SJSA1 (cell line): ENCODE measurements at regions not wholly inside any gene's neighbourhood (a gene's known extent, or its start where the extent isn't known, plus 50 kb on each side); places are given as distances from the start of the nearest gene placed in this dataset.
"Not testable (repeated sequence)": the region's sequence is repeated elsewhere in the genome, so short reads cannot be mapped to it uniquely, and the experiment has no call there.

Source experiments
- DNase-seq, 2 experiments: peaks; one replicate each; pipeline ENCODE4 v3.0.0-alpha.2; 2015 to 2020; ENCODE audit warnings: low spot score in 2 of 2, low read depth in 1 of 2
- H3K27ac ChIP-seq: fragments of 250-450 bp; sonication (Bioruptor Pico); 2 replicates; pipeline ENCODE4 v1.5.1; 2020; ENCODE audit warnings: mild to moderate bottlenecking, moderate library complexity
- H3K27me3 ChIP-seq: fragments of 250-450 bp; sonication (Bioruptor Pico); replicated peaks from 2 replicates; pipeline ENCODE4 v1.5.1; 2020; ENCODE audit warnings: mild to moderate bottlenecking, moderate library complexity
- H3K36me3 ChIP-seq: fragments of 250-450 bp; sonication (Bioruptor Pico); 2 replicates; pipeline ENCODE4 v1.5.1; 2020; ENCODE audit warnings: mild to moderate bottlenecking
- H3K4me1 ChIP-seq: fragments of 250-450 bp; sonication (Bioruptor Pico); replicated peaks from 2 replicates; pipeline ENCODE4 v1.6.1; 2021; ENCODE audit warnings: mild to moderate bottlenecking
- H3K4me3 ChIP-seq: fragments of 250-450 bp; sonication (Bioruptor Pico); 2 replicates; pipeline ENCODE4 v1.5.1; 2020; ENCODE audit warnings: mild to moderate bottlenecking
- H3K9me3 ChIP-seq: fragments of 250-450 bp; sonication (Bioruptor Pico); replicated peaks from 2 replicates; pipeline ENCODE4 v1.5.1; 2020; ENCODE audit warnings: mild to moderate bottlenecking

DNA sequence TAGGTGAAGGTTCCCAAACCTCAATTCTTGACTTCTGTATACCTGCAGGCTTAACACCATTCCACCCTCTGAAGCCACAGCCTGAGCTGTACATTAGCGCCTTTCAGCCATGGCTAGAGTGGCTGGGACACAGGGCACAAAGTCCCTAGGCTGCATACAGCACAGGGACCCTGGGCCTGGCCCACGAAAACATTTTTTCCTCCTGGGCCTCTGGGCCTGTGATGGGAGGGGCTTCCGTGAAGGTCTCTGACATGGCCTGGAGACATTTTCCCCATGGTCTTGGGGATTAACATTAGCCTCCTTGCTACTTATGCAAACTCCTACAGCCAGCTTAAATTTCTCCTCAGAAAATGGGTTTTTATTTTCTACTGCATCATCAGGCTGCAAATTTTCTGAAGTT is 195.2 kb upstream of the NR3C2 start:
- not testable (repeated sequence) for H3K36me3 ChIP-seq, H3K4me3 ChIP-seq, H3K27me3 ChIP-seq, H3K4me1 ChIP-seq, H3K9me3 ChIP-seq, DNase-seq, H3K27ac ChIP-seq

DNA sequence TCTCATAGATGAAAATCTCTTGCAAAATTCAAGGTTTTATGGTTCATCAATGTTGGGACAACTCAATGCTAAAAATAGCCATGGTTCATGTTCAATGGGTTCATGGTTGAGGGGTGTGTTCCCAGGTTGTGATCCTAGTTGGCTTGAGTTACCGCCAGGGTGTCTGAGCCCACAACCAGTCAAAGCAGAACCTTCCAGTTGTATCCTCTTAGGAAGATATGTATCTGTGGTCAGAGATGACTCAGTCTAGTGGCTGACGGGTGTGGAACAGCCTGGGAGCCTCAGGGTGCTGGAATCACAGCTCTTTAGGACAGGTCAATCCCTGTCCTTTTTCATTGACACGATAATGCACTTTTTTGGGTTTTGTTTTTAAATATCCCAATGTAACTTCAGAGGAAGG is 192.3 kb upstream of the NR3C2 start:
- Histone ChIP-seq H3K27ac (no peak overlapping the region), H3K4me1 (no peaks in the 10 kb centered on the region), H3K9me3 (no peaks in the 10 kb centered on the region; the same call in 1 of the 2 replicates), H3K4me3 (no peak overlapping the region), H3K27me3 (no peaks in the 10 kb centered on the region), H3K36me3 (no peaks in the 10 kb centered on the region)
- no peak for DNase-seq

DNA sequence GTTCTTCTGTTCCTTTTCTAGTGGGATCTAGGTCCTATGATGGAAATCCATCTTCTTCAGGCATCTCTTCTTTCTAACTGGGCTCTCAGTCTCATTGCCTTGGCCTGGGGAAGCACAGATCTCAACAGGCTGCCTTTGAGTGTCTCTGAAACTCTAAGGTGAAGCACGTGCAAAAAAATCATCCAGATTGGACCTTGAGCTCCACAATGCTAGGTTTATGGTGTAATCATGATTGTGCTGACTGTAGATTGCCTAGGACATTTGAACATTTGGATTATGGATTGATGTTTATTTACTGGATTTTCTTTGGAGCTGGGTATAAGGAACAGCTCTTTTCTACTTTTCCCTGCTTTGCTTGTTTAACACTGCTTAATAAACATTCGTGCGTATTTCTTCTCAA is 191.5 kb upstream of the NR3C2 start:
- H3K4me3 ChIP-seq: no peak overlapping the region
- H3K9me3 ChIP-seq: no peaks in the 10 kb centered on the region; the same call in 1 of the 2 replicates
- no peak overlapping the region for H3K27ac ChIP-seq
- H3K4me1 ChIP-seq: no peaks in the 10 kb centered on the region
- no peak for DNase-seq
- no peaks in the 10 kb centered on the region for H3K27me3 ChIP-seq
- no peaks in the 10 kb centered on the region for H3K36me3 ChIP-seq

DNA sequence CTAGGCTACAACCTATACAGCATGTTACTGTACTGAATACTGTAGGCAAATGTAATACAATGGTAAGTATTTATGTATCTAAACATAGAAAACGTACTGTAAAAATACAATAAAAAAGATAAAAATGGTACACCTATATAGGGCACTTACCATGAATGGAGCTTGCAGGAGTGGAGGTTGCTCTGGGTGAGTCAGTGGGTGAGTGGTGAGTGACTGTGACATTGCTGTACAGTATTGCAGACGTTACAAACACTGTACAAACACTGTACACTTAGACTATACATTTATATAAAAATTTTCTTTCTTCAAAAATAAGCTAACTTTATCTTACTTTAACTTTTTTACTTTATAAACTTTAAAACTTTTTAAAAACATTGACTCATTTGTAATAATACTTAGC is 190.3 kb upstream of the NR3C2 start:
- H3K36me3 ChIP-seq: no peaks in the 10 kb centered on the region

DNA sequence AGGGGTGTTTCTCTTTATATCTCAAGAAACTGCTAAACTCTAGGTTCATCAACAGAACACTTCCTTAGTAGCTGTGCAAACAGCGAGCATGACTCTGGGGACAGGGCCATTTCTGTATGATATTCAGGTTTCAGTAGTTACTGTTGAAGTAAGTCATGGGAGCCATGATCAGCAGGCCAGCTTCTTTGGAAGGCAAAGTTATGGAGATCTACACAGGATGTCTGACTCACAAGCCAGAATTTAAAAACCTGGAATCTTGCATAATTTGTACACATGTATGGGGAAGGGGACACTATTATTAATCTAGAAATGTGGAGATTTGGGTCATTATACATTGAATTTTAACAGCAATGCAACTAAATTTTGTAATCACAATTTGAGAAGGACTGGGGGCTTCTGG is 187.8 kb upstream of the NR3C2 start:
- Histone ChIP-seq H3K27me3 (no peaks in the 10 kb centered on the region), H3K27ac (no peak overlapping the region), H3K36me3 (no peaks in the 10 kb centered on the region), H3K9me3 (no peaks in the 10 kb centered on the region; the same call in 1 of the 2 replicates), H3K4me3 (no peak overlapping the region), H3K4me1 (no peaks in the 10 kb centered on the region)
- DNase-seq: no peak

More for the DNA sequence above, 190.3 kb upstream of the NR3C2 start:
- no peaks in the 10 kb centered on the region for H3K4me1 ChIP-seq
- H3K27ac ChIP-seq: no peak overlapping the region
- H3K27me3 ChIP-seq: no peaks in the 10 kb centered on the region
- no peaks in the 10 kb centered on the region; the same call in 1 of the 2 replicates for H3K9me3 ChIP-seq
- DNase-seq: no peak
- H3K4me3 ChIP-seq: no peak overlapping the region

DNA sequence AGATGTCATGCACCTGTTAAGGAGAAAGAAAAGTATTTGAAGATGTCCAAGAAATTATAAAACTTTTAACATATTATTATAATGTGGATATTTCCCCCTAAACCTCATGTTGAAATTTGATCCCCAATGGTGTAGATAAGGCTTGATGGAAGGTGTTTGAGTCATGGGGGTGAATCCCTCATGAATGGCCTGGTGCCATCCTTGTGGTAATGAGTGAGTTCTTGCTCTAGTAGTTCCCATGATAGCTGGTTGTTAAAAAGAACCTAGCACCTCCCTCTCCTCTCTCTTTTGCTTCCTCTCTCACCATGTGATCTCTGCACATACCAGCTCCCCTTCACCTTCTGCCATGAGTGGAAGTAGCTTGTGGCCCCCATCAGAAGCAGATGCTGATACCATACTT is 176.6 kb upstream of the NR3C2 start:
- no peak for DNase-seq
- no peaks in the 10 kb centered on the region for H3K27me3 ChIP-seq
- H3K4me3 ChIP-seq: no peak overlapping the region
- H3K9me3 ChIP-seq: no peaks in the 10 kb centered on the region
- H3K36me3 ChIP-seq: no peaks in the 10 kb centered on the region
- H3K4me1 ChIP-seq: no peaks in the 10 kb centered on the region
- H3K27ac ChIP-seq: no peak overlapping the region

DNA sequence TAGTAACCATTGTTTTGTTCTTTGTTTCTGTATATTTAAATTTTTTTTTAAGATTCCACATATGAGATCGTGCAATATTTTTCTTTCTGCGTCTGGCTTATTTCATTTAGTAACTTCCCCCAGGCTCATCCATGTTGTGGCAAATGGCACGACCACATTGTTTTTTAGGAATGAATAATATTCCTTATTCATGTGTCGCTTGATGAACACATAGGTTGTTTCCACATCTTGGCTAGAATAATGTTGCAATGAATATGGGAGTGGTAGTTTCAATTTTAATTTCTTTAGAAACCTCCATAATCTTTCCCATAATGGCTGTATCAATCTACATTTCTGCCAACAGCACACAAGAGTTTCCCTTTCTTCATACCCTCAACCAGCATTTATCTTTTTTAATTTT is 166.8 kb upstream of the NR3C2 start:
- no peaks in the 10 kb centered on the region for H3K4me1 ChIP-seq
- H3K27ac ChIP-seq: no peak overlapping the region
- no peaks in the 10 kb centered on the region for H3K27me3 ChIP-seq
- no peak for DNase-seq
- H3K36me3 ChIP-seq: no peaks in the 10 kb centered on the region
- H3K4me3 ChIP-seq: no peak overlapping the region
- no peaks in the 10 kb centered on the region for H3K9me3 ChIP-seq

DNA sequence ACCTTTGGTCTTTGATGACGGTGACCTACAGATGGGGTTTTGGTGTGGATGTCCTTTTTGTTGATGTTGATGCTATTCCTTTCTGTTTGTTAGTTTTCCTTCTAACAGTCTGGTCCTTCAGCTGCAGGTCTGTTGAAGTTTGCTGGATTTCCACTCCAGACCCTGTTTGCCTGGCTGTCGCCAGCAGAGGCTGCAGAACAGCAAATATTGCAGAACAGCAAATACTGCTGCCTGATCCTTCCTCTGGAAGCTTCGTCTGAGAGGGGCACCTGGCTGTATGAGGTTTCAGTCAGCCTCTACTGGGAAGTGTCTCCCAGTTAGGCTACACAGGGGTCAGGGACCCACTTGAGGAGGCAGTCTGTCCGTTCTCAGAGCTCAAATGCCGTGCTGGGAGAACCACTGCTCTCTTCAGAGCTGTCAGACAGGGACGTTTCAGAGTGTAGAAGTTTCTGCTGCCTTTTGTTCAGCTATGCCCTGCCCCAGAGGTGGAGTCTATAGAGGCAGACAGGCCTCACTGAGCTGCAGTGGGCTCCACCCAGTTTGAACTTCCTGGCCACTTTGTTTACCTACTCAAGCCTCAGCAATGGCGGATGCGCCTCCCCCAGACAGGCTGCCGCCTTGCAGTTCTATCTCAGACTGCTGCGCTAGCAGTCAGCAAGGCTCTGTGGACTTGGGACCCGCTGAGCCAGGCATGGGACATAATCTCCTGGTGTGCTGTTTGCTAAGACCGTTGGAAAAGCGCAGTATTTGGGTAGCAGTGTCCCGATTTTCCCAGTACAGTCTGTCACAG is 156.4 kb upstream of the NR3C2 start:
- not testable (repeated sequence) for H3K9me3 ChIP-seq, H3K4me3 ChIP-seq, H3K27me3 ChIP-seq, H3K4me1 ChIP-seq, DNase-seq, H3K36me3 ChIP-seq, H3K27ac ChIP-seq

DNA sequence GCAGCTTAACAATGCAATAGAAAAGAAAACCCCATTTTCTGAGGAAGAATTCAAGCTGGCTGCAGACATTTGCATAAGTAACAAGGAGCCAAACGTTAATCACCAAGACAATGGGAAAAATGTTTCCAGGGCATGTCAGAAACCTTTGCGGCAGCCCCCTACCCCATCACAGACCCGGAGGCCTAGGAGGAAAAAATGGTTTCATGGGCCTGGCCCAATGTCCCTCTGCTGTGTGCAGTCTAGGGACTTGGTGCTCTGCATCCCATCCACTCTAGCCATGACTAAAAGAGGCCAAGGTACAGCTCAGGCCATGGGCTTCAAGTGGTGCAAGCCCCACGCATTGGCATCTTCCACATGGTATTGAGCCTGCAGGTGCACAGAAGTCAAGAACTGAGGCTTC is 147.0 kb upstream of the NR3C2 start:
- Histone ChIP-seq H3K27ac (no peak overlapping the region), H3K36me3 (no peaks in the 10 kb centered on the region), H3K4me1 (no peaks in the 10 kb centered on the region), H3K27me3 (no peaks in the 10 kb centered on the region), H3K4me3 (no peak overlapping the region), H3K9me3 (no peaks in the 10 kb centered on the region)
- DNase-seq: no peak

DNA sequence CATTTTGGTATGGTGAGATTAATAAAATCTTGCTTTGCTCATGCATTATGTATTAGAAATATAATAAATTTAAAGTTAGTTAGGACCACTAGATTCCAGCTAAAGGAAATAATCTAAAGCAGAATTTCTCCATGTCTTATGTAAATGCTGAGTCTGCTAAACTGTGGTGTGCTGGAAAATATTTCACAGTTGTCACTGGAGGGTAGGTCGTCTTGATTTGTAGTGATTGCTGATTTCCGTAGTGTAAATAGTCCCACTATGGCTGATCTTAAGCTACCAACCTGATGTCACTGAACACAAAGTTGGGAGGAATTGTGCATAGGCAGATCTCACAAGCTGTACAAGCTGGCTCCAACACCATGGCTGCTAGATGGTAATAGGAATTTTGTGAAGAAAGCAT is 133.4 kb upstream of the NR3C2 start:
- no peak overlapping the region for H3K27ac ChIP-seq

DNA sequence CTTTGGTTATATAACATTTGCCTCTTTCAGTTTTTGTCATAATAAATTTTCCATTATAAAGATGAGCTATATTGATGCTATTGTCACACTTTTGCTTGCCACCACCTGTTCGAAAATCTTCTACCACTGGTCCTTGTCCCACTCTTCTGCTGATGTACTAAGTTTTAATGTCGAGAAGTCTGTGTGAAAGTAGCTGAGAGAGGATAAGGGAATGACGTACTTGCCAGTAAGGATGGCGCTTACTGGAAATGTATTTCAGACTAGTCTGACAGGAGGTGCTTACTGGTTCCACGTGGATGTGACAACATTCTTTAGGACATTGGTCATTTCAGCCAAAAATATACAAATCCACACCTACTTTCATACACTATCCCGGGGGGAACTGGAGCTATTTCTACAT is 132.7 kb upstream of the NR3C2 start:
- H3K4me1 ChIP-seq: no peaks in the 10 kb centered on the region
- DNase-seq: no peak
- H3K27me3 ChIP-seq: no peaks in the 10 kb centered on the region
- no peaks in the 10 kb centered on the region for H3K9me3 ChIP-seq
- no peaks in the 10 kb centered on the region for H3K36me3 ChIP-seq
- H3K4me3 ChIP-seq: no peak overlapping the region
- no peak overlapping the region for H3K27ac ChIP-seq

More for the DNA sequence above, 133.4 kb upstream of the NR3C2 start:
- no peak for DNase-seq
- H3K4me1 ChIP-seq: no peaks in the 10 kb centered on the region
- no peaks in the 10 kb centered on the region for H3K9me3 ChIP-seq
- no peaks in the 10 kb centered on the region for H3K36me3 ChIP-seq
- no peak overlapping the region for H3K4me3 ChIP-seq
- H3K27me3 ChIP-seq: no peaks in the 10 kb centered on the region

DNA sequence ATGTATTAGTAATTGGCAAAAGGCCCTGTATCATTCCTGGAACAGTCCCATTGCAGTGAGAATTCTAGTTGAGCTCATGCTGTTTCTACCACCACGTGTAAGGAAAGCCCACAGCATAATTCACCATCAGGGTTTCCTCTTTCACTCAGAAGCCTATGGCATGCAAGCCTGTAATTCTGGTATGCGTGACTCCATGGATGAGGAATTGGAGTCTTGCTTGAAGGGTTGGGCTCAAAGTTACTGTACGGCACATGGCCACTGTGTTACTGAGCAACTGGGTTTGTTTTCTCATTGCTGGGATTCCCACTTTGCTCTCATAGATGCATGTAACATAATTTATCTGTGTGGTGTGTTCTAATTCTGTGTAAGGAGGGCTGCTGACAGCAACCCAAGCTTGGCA is 132.3 kb upstream of the NR3C2 start:
- Histone ChIP-seq H3K27ac (no peak overlapping the region), H3K9me3 (no peaks in the 10 kb centered on the region), H3K27me3 (no peaks in the 10 kb centered on the region), H3K36me3 (no peaks in the 10 kb centered on the region), H3K4me3 (no peak overlapping the region), H3K4me1 (no peaks in the 10 kb centered on the region)
- DNase-seq: no peak

DNA sequence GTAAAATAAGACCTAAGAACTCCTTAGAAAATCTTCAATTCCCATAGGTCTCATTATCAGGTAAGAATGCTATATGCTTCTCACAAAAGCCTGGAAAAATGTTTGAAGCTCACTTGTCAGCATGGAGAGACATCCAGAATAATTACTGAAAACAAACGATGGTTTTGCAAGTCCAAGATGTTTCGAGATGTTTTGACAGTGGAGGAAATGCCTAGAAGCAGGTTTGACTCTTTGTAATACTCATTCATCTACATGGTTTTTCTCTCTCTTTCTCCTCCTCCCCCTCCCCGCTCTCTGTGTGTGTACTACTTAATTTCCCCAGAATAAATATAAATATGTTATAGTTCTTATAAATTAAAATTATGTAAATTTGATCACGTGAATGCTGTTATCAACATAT is 131.9 kb upstream of the NR3C2 start:
- no peaks in the 10 kb centered on the region for H3K36me3 ChIP-seq
- H3K9me3 ChIP-seq: no peaks in the 10 kb centered on the region
- no peaks in the 10 kb centered on the region for H3K27me3 ChIP-seq
- no peak overlapping the region for H3K4me3 ChIP-seq
- no peaks in the 10 kb centered on the region for H3K4me1 ChIP-seq
- DNase-seq: no peak
- no peak overlapping the region for H3K27ac ChIP-seq

DNA sequence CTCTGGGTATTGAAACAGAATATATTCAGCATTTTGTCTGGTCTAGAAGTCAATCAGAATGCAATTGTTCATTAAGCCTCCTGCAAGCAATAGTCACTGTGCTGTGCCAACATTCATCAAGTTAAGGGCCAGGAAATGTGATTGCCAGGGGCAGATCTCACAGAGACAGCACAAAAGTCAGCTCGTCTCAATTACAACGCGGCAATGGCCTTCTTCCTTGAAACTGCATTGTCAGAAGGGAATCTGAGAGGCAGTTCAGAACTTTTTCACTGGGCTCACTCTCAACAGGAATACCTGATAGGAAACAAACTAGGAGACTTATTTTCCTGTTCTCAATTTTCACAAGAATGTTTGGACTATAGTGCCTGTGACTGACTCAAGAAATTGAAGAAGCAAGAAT is 131.1 kb upstream of the NR3C2 start:
- Histone ChIP-seq H3K4me1 (no peaks in the 10 kb centered on the region), H3K9me3 (no peaks in the 10 kb centered on the region), H3K36me3 (no peaks in the 10 kb centered on the region), H3K4me3 (no peak overlapping the region), H3K27me3 (no peaks in the 10 kb centered on the region), H3K27ac (no peak overlapping the region)
- no peak for DNase-seq

DNA sequence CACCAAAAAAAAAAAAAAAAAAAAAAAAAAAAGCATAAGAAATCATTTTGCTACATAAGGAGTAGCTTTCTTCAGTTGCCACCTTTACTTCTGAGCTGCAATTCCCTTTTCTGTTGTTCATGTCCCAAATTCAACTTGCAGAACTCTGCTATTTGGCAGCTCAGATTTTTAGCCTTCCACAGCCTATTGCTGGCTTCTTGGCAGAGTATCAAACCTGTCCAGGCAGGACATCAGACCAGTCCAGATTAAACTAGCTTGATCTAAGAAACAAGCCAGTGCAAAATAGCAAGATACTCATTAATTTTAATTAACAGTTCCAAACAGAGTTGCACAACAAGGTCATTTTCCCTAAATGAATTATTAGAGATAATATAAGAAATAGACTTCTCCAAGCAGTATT is 123.6 kb upstream of the NR3C2 start:
- H3K4me1 ChIP-seq: no peaks in the 10 kb centered on the region
- H3K4me3 ChIP-seq: no peak overlapping the region
- no peak for DNase-seq
- no peaks in the 10 kb centered on the region for H3K36me3 ChIP-seq
- H3K9me3 ChIP-seq: no peaks in the 10 kb centered on the region
- no peak overlapping the region for H3K27ac ChIP-seq
- H3K27me3 ChIP-seq: no peaks in the 10 kb centered on the region
